A549 (cell line): ENCODE measurements at regions not wholly inside any gene's neighbourhood (a gene's known extent, or its start where the extent isn't known, plus 50 kb on each side); places are given as distances from the start of the nearest gene placed in this dataset.

Source experiments
- ATAC-seq, 2 experiments: fragments of 200-7000 bp in 1 of 2; fragments of >200 bp in 1 of 2; cut with Nextera tagmentation in 1 of 2; cut with Tn5 transposase in 1 of 2; 3 replicates each; pipeline versions ENCODE4 v1.8.0 to v1.9.1; 2018 to 2020; ENCODE audit warnings: mild to moderate bottlenecking in 1 of 2, moderate library complexity in 1 of 2
- CTCF ChIA-PET: fragments of 300-600 bp; sonication (Branson Sonifier 250); formaldehyde crosslinking; extraction: SDS; loops from one replicate; lab custom pipeline; 2021; ENCODE audit warnings: antibody characterized with exemption, inconsistent platforms; lab: Yijun Ruan, JAX
- POLR2A ChIA-PET: fragments of 350-600 bp; formaldehyde crosslinking; extraction: SDS; loops from one replicate; lab custom pipeline; 2021; ENCODE audit warnings: antibody characterized with exemption, inconsistent platforms; lab: Yijun Ruan, JAX
- DNase-seq, 2 experiments: peaks; one replicate each; pipeline versions ENCODE4 v3.0.0 to v3.0.0-alpha.2; 2011 to 2016; ENCODE audit warnings: low read depth in 1 of 2, low spot score in 1 of 2
- FAIRE-seq: peaks from 2 replicates; lab custom pipeline; 2011; peaks lifted over from hg19 to GRCh38; lab: Jason Lieb, UNC
- H3K27ac ChIP-seq, 2 experiments: fragments of >200 bp; sonication (Bioruptor Twin); formaldehyde crosslinking; 3 replicates each; pipeline ENCODE4 v1.5.1; 2016 to 2017
- H3K4me1 ChIP-seq: fragments of >200 bp; sonication (Bioruptor Twin); formaldehyde crosslinking; 3 replicates; pipeline ENCODE4 v1.6.1; 2016
- H3K4me2 ChIP-seq: fragments of >200 bp; sonication (Bioruptor Twin); formaldehyde crosslinking; 3 replicates; pipeline ENCODE4 v1.6.1; 2016
- H3K4me3 ChIP-seq: fragments of >200 bp; sonication (Bioruptor Twin); formaldehyde crosslinking; 3 replicates; pipeline ENCODE4 v1.5.1; 2016
- H3K9me3 ChIP-seq: fragments of >200 bp; sonication (Bioruptor Twin); formaldehyde crosslinking; 3 replicates; pipeline ENCODE4 v1.6.1; 2016
- BCL3 ChIP-seq: fragments of >200 bp; sonication (Bioruptor Twin); formaldehyde crosslinking; IDR thresholded peaks from 3 replicates; pipeline ENCODE4 v1.6.1; 2016
- CBX2 ChIP-seq: fragments of 200-600 bp; sonication (generic); IDR thresholded peaks from 2 replicates; pipeline ENCODE4 v1.6.1; 2016; ENCODE audit warnings: low read depth, mild to moderate bottlenecking, borderline replicate concordance
- CBX8 ChIP-seq: fragments of 200-600 bp; sonication (generic); IDR thresholded peaks from 2 replicates; pipeline ENCODE4 v1.6.1; 2016
- CHD2 ChIP-seq: fragments of 150-350 bp; IDR thresholded peaks from 2 replicates; pipeline ENCODE4 v1.6.1; 2014; ENCODE audit warnings: low read length; ENCODE audit not compliant: partially characterized antibody
- CTCF ChIP-seq: fragments of >200 bp; sonication (Bioruptor Twin); formaldehyde crosslinking; IDR thresholded peaks from 3 replicates; pipeline ENCODE4 v1.5.1; 2016
- ESRRA ChIP-seq: fragments of 150-350 bp; IDR thresholded peaks from 2 replicates; pipeline ENCODE4 v1.6.1; 2014; ENCODE audit warnings: mild to moderate bottlenecking, low read length, borderline replicate concordance
- FOSB ChIP-seq: fragments of 250-450 bp; sonication (Bioruptor Pico); IDR thresholded peaks from 2 replicates; pipeline ENCODE4 v1.5.0; 2020; ENCODE audit warnings: mild to moderate bottlenecking, moderate library complexity
- HES2 ChIP-seq: fragments of >200 bp; sonication (Bioruptor Twin); formaldehyde crosslinking; IDR thresholded peaks from 2 replicates; pipeline ENCODE4 v1.6.1; 2016
- HEYL ChIP-seq: fragments of 250-450 bp; sonication (Bioruptor Pico); IDR thresholded peaks from 2 replicates; pipeline ENCODE4 v1.8.0; 2021; ENCODE audit warnings: mild to moderate bottlenecking, moderate library complexity
- HMGXB4 ChIP-seq: fragments of 250-450 bp; sonication (Bioruptor Pico); IDR thresholded peaks from 2 replicates; pipeline ENCODE4 v1.5.0; 2021; ENCODE audit warnings: mild to moderate bottlenecking, moderate library complexity, borderline replicate concordance
- HOXB13 ChIP-seq: fragments of 250-450 bp; sonication (Bioruptor Pico); IDR thresholded peaks from 2 replicates; pipeline ENCODE4 v1.5.0; 2020; ENCODE audit warnings: low read depth, mild to moderate bottlenecking, moderate library complexity
- JUNB ChIP-seq: fragments of >200 bp; sonication (Bioruptor Twin); formaldehyde crosslinking; IDR thresholded peaks from 2 replicates; pipeline ENCODE4 v1.6.1; 2016
- KDM1A ChIP-seq: fragments of 200-600 bp; sonication (generic); IDR thresholded peaks from 2 replicates; pipeline ENCODE4 v1.6.1; 2016; ENCODE audit warnings: low read depth, mild to moderate bottlenecking
- MAFK ChIP-seq: fragments of 450-650 bp; IDR thresholded peaks from 2 replicates; pipeline ENCODE4 v1.6.1; 2014; ENCODE audit not compliant: partially characterized antibody
- NFE2L2 ChIP-seq: fragments of 150-350 bp; conservative IDR thresholded peaks from 2 replicates; pipeline ENCODE4 v1.6.1; 2014; ENCODE audit warnings: low read length
- PBX3 ChIP-seq: IDR thresholded peaks from 2 replicates; pipeline ENCODE4 v1.6.1; 2012
- RAD21 ChIP-seq, 2 experiments: fragments of >200 bp in 1 of 2; sonication (Bioruptor Twin) in 1 of 2; formaldehyde crosslinking in 1 of 2; IDR thresholded peaks in 1 of 2; conservative IDR thresholded peaks in 1 of 2; 2 replicates in 1 of 2; 3 replicates in 1 of 2; pipeline ENCODE4 v1.6.1; 2012 to 2018; ENCODE audit warnings: inconsistent platforms in 1 of 2
- RFX5 ChIP-seq: fragments of 450-650 bp; IDR thresholded peaks from 2 replicates; pipeline ENCODE4 v1.7.1; 2014; ENCODE audit warnings: antibody characterized with exemption, mild to moderate bottlenecking, moderate library complexity
- SREBF2 ChIP-seq: fragments of 450-650 bp; IDR thresholded peaks from 2 replicates; pipeline ENCODE4 v1.6.1; 2014; ENCODE audit warnings: mild to moderate bottlenecking, moderate library complexity
- TP53 ChIP-seq: fragments of 250-450 bp; sonication (Bioruptor Pico); IDR thresholded peaks from 2 replicates; pipeline ENCODE4 v1.5.0; 2021; ENCODE audit warnings: mild to moderate bottlenecking, moderate library complexity
- WGBS: methylation state at CpG from one replicate; pipeline ENCODE4 v1.1.6; 2017; ENCODE audit errors: missing lambda C conversion rate; 5-methylcytosine and 5-hydroxymethylcytosine counted together

GRCh38 chr11:110873975-110874374, 161.7 kb upstream of the ARHGAP20 start:
- ChIA-PET POLR2A (no interaction called here), CTCF (interaction anchor here (1.0 kb wide), 1 partner anchor 108 kb away, joined by 3 read pairs; no protein-coding TSS in a partner anchor)
- no peak overlapping the region for H3K4me2 ChIP-seq
- no peaks in the 10 kb centered on the region for H3K4me1 ChIP-seq
- no peak overlapping the region for H3K27ac ChIP-seq
- DNase-seq = no peak
- H3K9me3 ChIP-seq = no peaks in the 10 kb centered on the region
- no peak for TF ChIP-seq JUNB
- TF ChIP-seq HES2 = no peak
- TF ChIP-seq MAFK = no peak
- no peak for TF ChIP-seq HEYL
- no peak for TF ChIP-seq KDM1A
- TF ChIP-seq RAD21 (conservative IDR thresholded peaks at IDR 0.05 in 1 of 2, IDR thresholded peaks at IDR 0.05 in 1 of 2) = no peak
- no peak for TF ChIP-seq CBX2
- no peak for TF ChIP-seq TP53 (CRISPR knock-in tag)
- no peak for TF ChIP-seq NFE2L2
- no peak for TF ChIP-seq CHD2
- TF ChIP-seq HMGXB4 (CRISPR knock-in tag) = no peak
- TF ChIP-seq ESRRA = no peak
- no peak for TF ChIP-seq CBX8
- no peak for TF ChIP-seq SREBF2
- no peak for TF ChIP-seq CTCF
- TF ChIP-seq PBX3 = no peak
- no peak for ATAC-seq
- WGBS = 0% methylated on average over 1 of the region's 1 CpG
- no peak overlapping the region for H3K4me3 ChIP-seq
- FAIRE-seq = no peak

GRCh38 chr11:110870816-110871522, 158.7 kb upstream of the ARHGAP20 start:
- 7% methylated on average over 5 of the region's 5 CpGs for WGBS
- Histone ChIP-seq H3K9me3 (no peaks in the 10 kb centered on the region), H3K27ac (no peak overlapping the region), H3K4me3 (no peak overlapping the region), H3K4me2 (no peak overlapping the region), H3K4me1 (no peaks in the 10 kb centered on the region)
- TF ChIP-seq RFX5 = no peak
- TF ChIP-seq KDM1A = no peak
- no peak for TF ChIP-seq NFE2L2
- no peak for TF ChIP-seq BCL3
- TF ChIP-seq FOSB (CRISPR knock-in tag) = no peak
- TF ChIP-seq HOXB13 (CRISPR knock-in tag) = no peak
- ChIA-PET CTCF (no interaction called here), POLR2A (no interaction called here)
- FAIRE-seq (no peak), DNase-seq (no peak), ATAC-seq (no peak)
